Trophoblast cell (in vitro differentiated cells and primary cell): ENCODE measurements at regions not wholly inside any gene's neighbourhood (a gene's known extent, or its start where the extent isn't known, plus 50 kb on each side); places are given as distances from the start of the nearest gene placed in this dataset.

ENCODE experiments used
- DNase-seq, 2 donors: peaks; one replicate each; pipeline ENCODE4 v3.0.0-alpha.2; 2016
- H2AFZ ChIP-seq: 2 replicates; pipeline ENCODE4 v1.6.1; 2013; ENCODE audit warnings: low read length, moderate library complexity, mild to moderate bottlenecking; ENCODE audit not compliant: insufficient read depth, poor library complexity
- H2AK5ac ChIP-seq: 2 replicates; pipeline ENCODE4 v1.6.1; 2013; ENCODE audit warnings: mild to moderate bottlenecking, low read length
- H2BK120ac ChIP-seq: 2 replicates; pipeline ENCODE4 v1.6.1; 2013; ENCODE audit warnings: low read length, mild to moderate bottlenecking, moderate library complexity; ENCODE audit not compliant: insufficient read depth, poor library complexity
- H2BK12ac ChIP-seq: 2 replicates; pipeline ENCODE4 v1.6.1; 2013; ENCODE audit warnings: mild to moderate bottlenecking, low read length, moderate library complexity
- H2BK5ac ChIP-seq: 2 replicates; pipeline ENCODE4 v1.6.1; 2013; ENCODE audit warnings: low read length, low read depth, moderate library complexity, mild to moderate bottlenecking; ENCODE audit not compliant: poor library complexity
- H3K14ac ChIP-seq: 2 replicates; pipeline ENCODE4 v1.6.1; 2013; ENCODE audit warnings: mild to moderate bottlenecking, low read length
- H3K18ac ChIP-seq: 2 replicates; pipeline ENCODE4 v1.6.1; 2013; ENCODE audit warnings: mild to moderate bottlenecking, low read length
- H3K23ac ChIP-seq: 2 replicates; pipeline ENCODE4 v1.6.1; 2013; ENCODE audit warnings: low read length
- H3K27ac ChIP-seq: 2 replicates; pipeline ENCODE4 v1.5.1; 2013; ENCODE audit warnings: low read depth, mild to moderate bottlenecking, inconsistent platforms, low read length, moderate library complexity
- H3K27me3 ChIP-seq: 2 replicates; pipeline ENCODE4 v1.6.1; 2013; ENCODE audit warnings: inconsistent platforms, mild to moderate bottlenecking, low read length, moderate library complexity; ENCODE audit not compliant: insufficient read depth
- H3K36me3 ChIP-seq, 2 experiments: 1 replicate in 1 of 2; 2 replicates in 1 of 2; pipeline ENCODE4 v1.6.1; 2013; ENCODE audit warnings: low read length in 2 of 2, mild to moderate bottlenecking in 2 of 2, moderate library complexity in 1 of 2; ENCODE audit not compliant: insufficient read depth in 2 of 2, control insufficient read depth in 1 of 2
- H3K4ac ChIP-seq: 2 replicates; pipeline ENCODE4 v1.6.1; 2013; ENCODE audit warnings: low read depth, mild to moderate bottlenecking, low read length, moderate library complexity
- H3K4me1 ChIP-seq, 2 experiments: 1 replicate in 1 of 2; 2 replicates in 1 of 2; pipeline ENCODE4 v1.6.1; 2013; ENCODE audit warnings: low read length in 2 of 2, mild to moderate bottlenecking in 2 of 2, moderate library complexity in 1 of 2; ENCODE audit not compliant: insufficient read depth in 2 of 2, control insufficient read depth in 1 of 2
- H3K4me2 ChIP-seq: 2 replicates; pipeline ENCODE4 v1.6.1; 2013; ENCODE audit warnings: inconsistent platforms, mild to moderate bottlenecking, low read length, moderate library complexity
- H3K4me3 ChIP-seq: 2 replicates; pipeline ENCODE4 v1.5.1; 2013; ENCODE audit warnings: mild to moderate bottlenecking, low read depth, low read length, inconsistent platforms
- H3K79me1 ChIP-seq: one replicate; pipeline ENCODE4 v1.6.1; 2013; ENCODE audit warnings: low read length
- H3K79me2 ChIP-seq: 2 replicates; pipeline ENCODE4 v1.6.1; 2013; ENCODE audit warnings: low read length, mild to moderate bottlenecking; ENCODE audit not compliant: control insufficient read depth, insufficient read depth, poor library complexity
- H3K9ac ChIP-seq: 2 replicates; pipeline ENCODE4 v1.6.1; 2013; ENCODE audit warnings: mild to moderate bottlenecking, low read length
- H3K9me3 ChIP-seq: 2 replicates; pipeline ENCODE4 v1.6.1; 2013; ENCODE audit warnings: low read depth, mild to moderate bottlenecking, control low read depth, inconsistent platforms, low read length; ENCODE audit not compliant: insufficient read depth
- H4K12ac ChIP-seq: 2 replicates; pipeline ENCODE4 v1.6.1; 2013; ENCODE audit warnings: low read depth, mild to moderate bottlenecking, low read length, moderate library complexity
- H4K8ac ChIP-seq: 2 replicates; pipeline ENCODE4 v1.6.1; 2013; ENCODE audit warnings: low read depth, mild to moderate bottlenecking, low read length, moderate library complexity
- H4K91ac ChIP-seq: one replicate; pipeline ENCODE4 v1.6.1; 2013; ENCODE audit warnings: low read depth, mild to moderate bottlenecking, low read length, moderate library complexity
- WGBS: extraction: QIAGEN DNeasy Blood & Tissue Kit; methylation state at CpG from one replicate; pipeline ENCODE4 v1.1.7; 2013; ENCODE audit warnings: missing lambda C conversion rate; ENCODE audit not compliant: insufficient read length, insufficient coverage; ENCODE audit errors: extremely low coverage; 5-methylcytosine and 5-hydroxymethylcytosine counted together

DNA sequence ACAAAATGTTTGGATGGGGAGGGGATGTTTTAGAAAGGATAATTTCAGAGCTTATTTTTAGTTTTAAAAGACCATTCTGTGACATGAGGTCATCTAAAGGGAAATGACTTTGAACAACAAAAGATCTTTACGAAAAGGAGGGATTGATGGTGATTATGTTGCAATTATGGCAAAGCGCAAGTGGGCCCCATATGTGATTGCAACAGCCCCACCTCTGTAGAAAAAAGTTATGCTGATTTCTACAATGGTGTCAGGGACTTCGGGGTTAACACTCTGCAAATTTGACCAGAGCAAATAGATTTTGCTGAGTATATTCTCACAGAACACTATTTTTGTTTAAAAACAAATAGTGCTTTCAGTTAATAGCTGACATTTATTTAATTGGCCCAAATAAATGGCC is 312.8 kb downstream of the NSG2 start:
- peaks cover 1% of the 10 kb centered on the region for H3K79me2 ChIP-seq
- H2AK5ac ChIP-seq = no peak overlapping the region
- no peak overlapping the region for H4K8ac ChIP-seq
- no CpG with 5 or more reads among the region's 3 CpGs for WGBS
- no peak overlapping the region for H2AFZ ChIP-seq
- no peak overlapping the region for H2BK12ac ChIP-seq
- H3K4me1 ChIP-seq = peaks cover 5 to 8% of the 10 kb centered on the region in 2 experiments
- H3K27me3 ChIP-seq = no peaks in the 10 kb centered on the region
- no peak overlapping the region for H3K27ac ChIP-seq
- no peak overlapping the region for H3K18ac ChIP-seq
- H4K12ac ChIP-seq = no peak overlapping the region
- H3K79me1 ChIP-seq = peaks cover 26% of the 10 kb centered on the region
- H3K9ac ChIP-seq = no peak overlapping the region
- no peak overlapping the region for H3K4me2 ChIP-seq
- H2BK120ac ChIP-seq = peak overlapping the region; percentile 37
- no peaks in the 10 kb centered on the region for H3K36me3 ChIP-seq
- no peak overlapping the region for H2BK5ac ChIP-seq
- no peak overlapping the region for H3K14ac ChIP-seq
- no peak for DNase-seq
- H3K4me3 ChIP-seq = no peak overlapping the region
- no peaks in the 10 kb centered on the region for H3K9me3 ChIP-seq
- H3K4ac ChIP-seq = no peak overlapping the region
- H4K91ac ChIP-seq = no peak overlapping the region
- no peak overlapping the region for H3K23ac ChIP-seq

DNA sequence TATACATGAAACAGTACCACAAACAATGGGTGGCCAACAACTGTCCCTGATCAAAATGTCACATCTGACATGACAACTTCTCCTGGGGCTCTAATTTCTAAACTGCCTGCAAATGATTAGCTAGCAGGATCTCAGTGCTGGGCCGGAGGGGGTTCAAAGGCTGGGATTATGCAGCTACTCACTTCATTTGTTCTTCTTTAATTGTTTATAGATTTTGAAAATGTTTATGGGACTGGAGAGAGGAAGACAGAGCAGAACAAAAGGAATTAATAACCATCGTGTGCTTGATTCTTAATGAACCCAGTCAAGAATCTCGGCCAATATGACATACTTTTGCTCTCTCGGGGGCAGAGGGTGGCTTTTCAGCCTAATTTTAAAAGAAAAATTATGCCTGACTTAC is 313.6 kb downstream of the NSG2 start:
- Histone ChIP-seq H3K27me3 (no peaks in the 10 kb centered on the region), H3K23ac (no peak overlapping the region), H2BK5ac (no peak overlapping the region), H3K4me1 (peaks cover 5 to 8% of the 10 kb centered on the region in 2 experiments), H2BK120ac (no peak overlapping the region), H3K18ac (no peak overlapping the region), H3K4me2 (no peak overlapping the region), H4K8ac (no peak overlapping the region), H4K91ac (no peak overlapping the region), H3K4me3 (no peak overlapping the region), H3K27ac (no peak overlapping the region), H4K12ac (no peak overlapping the region), H3K14ac (no peak overlapping the region), H3K36me3 (no peaks in the 10 kb centered on the region), H3K9ac (no peak overlapping the region), H3K79me2 (peaks cover 1% of the 10 kb centered on the region), H2BK12ac (no peak overlapping the region), H2AK5ac (no peak overlapping the region), H3K9me3 (peaks cover 2% of the 10 kb centered on the region), H3K79me1 (peaks cover 26% of the 10 kb centered on the region), H3K4ac (no peak overlapping the region), H2AFZ (no peak overlapping the region)
- DNase-seq = no peak
- no CpG with 5 or more reads among the region's 4 CpGs for WGBS

DNA sequence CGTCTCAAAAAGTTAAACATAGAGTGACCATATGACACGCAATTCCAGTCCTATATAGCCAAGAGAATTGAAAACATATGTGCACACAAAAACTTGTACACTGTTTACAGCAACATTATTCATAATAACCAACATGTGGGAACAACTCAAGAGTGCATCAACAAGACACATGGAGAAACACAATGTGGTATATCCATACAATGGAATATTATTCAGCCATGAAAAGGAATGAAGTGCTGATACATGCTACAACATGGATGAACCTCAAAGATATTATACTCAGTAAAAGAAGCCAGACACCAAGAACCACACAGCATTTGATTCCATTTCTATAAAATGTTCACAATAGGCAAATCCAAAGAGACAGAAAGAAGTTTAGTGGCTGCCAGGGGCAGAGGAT is 317.0 kb downstream of the NSG2 start:
- Histone ChIP-seq H3K27me3 (no peaks in the 10 kb centered on the region), H3K4me2 (no peak overlapping the region), H3K27ac (no peak overlapping the region), H2BK5ac (no peak overlapping the region), H3K9me3 (peaks cover 2% of the 10 kb centered on the region), H3K4me3 (no peak overlapping the region), H2AFZ (no peak overlapping the region), H2BK12ac (no peak overlapping the region), H3K4me1 (peaks cover 2 to 4% of the 10 kb centered on the region in 2 experiments), H2AK5ac (no peak overlapping the region), H3K79me2 (peaks cover 1% of the 10 kb centered on the region), H3K18ac (no peak overlapping the region), H4K91ac (no peak overlapping the region), H3K9ac (no peak overlapping the region), H3K14ac (no peak overlapping the region), H3K36me3 (no peaks in the 10 kb centered on the region), H2BK120ac (no peak overlapping the region), H4K12ac (no peak overlapping the region), H4K8ac (no peak overlapping the region), H3K23ac (no peak overlapping the region), H3K79me1 (peaks cover 19% of the 10 kb centered on the region), H3K4ac (no peak overlapping the region)
- WGBS = no CpG with 5 or more reads among the region's 2 CpGs
- no peak for DNase-seq

DNA sequence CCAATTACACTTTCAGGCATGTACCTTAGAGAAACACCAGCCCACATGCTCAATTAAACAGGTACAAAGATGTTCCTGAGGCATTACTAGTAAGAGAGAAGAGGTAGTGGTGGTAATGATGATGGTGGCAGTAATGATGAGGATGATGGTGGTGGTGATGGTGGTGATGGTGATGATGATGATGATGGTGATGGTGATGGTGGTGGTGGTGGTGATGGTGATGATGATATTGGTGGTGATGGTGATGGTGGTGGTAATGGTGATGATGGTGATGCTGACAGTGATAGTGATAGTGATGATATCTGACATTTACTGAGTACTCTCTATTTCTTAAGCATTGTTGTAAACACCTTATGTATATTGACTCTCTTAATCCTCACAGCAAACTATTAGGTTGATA is 318.4 kb downstream of the NSG2 start:
- Histone ChIP-seq H3K79me1 (peaks cover 17% of the 10 kb centered on the region), H3K4ac (no peak overlapping the region), H3K4me1 (peaks cover 2 to 4% of the 10 kb centered on the region in 2 experiments), H3K14ac (no peak overlapping the region), H3K36me3 (no peaks in the 10 kb centered on the region), H3K9ac (no peak overlapping the region), H3K27ac (no peak overlapping the region), H4K12ac (no peak overlapping the region), H2AFZ (no peak overlapping the region), H2BK5ac (no peak overlapping the region), H3K79me2 (peaks cover 1% of the 10 kb centered on the region), H3K23ac (no peak overlapping the region), H3K27me3 (no peaks in the 10 kb centered on the region), H3K9me3 (peaks cover 2% of the 10 kb centered on the region), H4K8ac (no peak overlapping the region), H4K91ac (no peak overlapping the region), H3K18ac (no peak overlapping the region), H3K4me3 (no peak overlapping the region), H3K4me2 (no peak overlapping the region), H2BK120ac (no peak overlapping the region), H2AK5ac (no peak overlapping the region), H2BK12ac (no peak overlapping the region)
- no peak for DNase-seq
